SH-SY5Y (cell line): ENCODE measurements at regions not wholly inside any gene's neighbourhood (a gene's known extent, or its start where the extent isn't known, plus 50 kb on each side); places are given as distances from the start of the nearest gene placed in this dataset.

Experiments used
- GATA2 ChIP-seq: IDR thresholded peaks from 2 replicates; pipeline ENCODE4 v1.6.1; 2011; ENCODE audit warnings: mild to moderate bottlenecking, low read depth, low read length
- GATA3 ChIP-seq: IDR thresholded peaks from 2 replicates; pipeline ENCODE4 v1.6.1; 2011; ENCODE audit warnings: low read depth, mild to moderate bottlenecking, low read length, moderate library complexity

- TF ChIP-seq GATA2 (no peak), GATA3 (no peak)
Observed at GRCh38 chr3:162701211-162701610, 1204.6 kb downstream of the OTOL1 start.

GRCh38 chr3:162702768-162703385, 1206.3 kb downstream of the OTOL1 start:
- TF ChIP-seq GATA2 (no peak), GATA3 (no peak)

GRCh38 chr3:162704238-162704637, 1207.6 kb downstream of the OTOL1 start:
- TF ChIP-seq GATA2 = no peak
- TF ChIP-seq GATA3 = no peak

- TF ChIP-seq GATA2 (no peak), GATA3 (no peak)
Observed at GRCh38 chr3:162704799-162705385, 1208.3 kb downstream of the OTOL1 start.

GRCh38 chr3:162710332-162711112, 1213.9 kb downstream of the OTOL1 start:
- TF ChIP-seq GATA3 (no peak), GATA2 (no peak)

GRCh38 chr3:162718697-162719096, 1222.1 kb downstream of the OTOL1 start:
- TF ChIP-seq GATA2 (no peak), GATA3 (no peak)

- TF ChIP-seq GATA3 (no peak), GATA2 (no peak)
Observed at GRCh38 chr3:162719684-162720341, 1223.2 kb downstream of the OTOL1 start.

- no peak for TF ChIP-seq GATA2
Observed at GRCh38 chr3:162721736-162722135, 1225.1 kb downstream of the OTOL1 start.

GRCh38 chr3:162722337-162722736, 1225.7 kb downstream of the OTOL1 start:
- TF ChIP-seq GATA3 = no peak
- no peak for TF ChIP-seq GATA2

- no peak for TF ChIP-seq GATA3
Observed at GRCh38 chr3:162729686-162730085, 1233.1 kb downstream of the OTOL1 start.

GRCh38 chr3:162738784-162739183, 1242.2 kb downstream of the OTOL1 start:
- no peak for TF ChIP-seq GATA3
- TF ChIP-seq GATA2 = no peak

- no peak for TF ChIP-seq GATA2
- no peak for TF ChIP-seq GATA3
Observed at GRCh38 chr3:162740941-162741596, 1244.5 kb downstream of the OTOL1 start.

- TF ChIP-seq GATA2 (peak; percentile 20; the same call in 1 of the 2 replicates), GATA3 (peak; percentile 59)
Observed at GRCh38 chr3:162742159-162742717, 1245.6 kb downstream of the OTOL1 start.

- TF ChIP-seq GATA3 (no peak), GATA2 (no peak)
Observed at GRCh38 chr3:162743091-162743490, 1246.5 kb downstream of the OTOL1 start.

GRCh38 chr3:162760789-162761188, 1264.2 kb downstream of the OTOL1 start:
- TF ChIP-seq GATA2 (no peak), GATA3 (no peak)
